Nucleus accumbens (tissue), 56 donors: ENCODE measurements at regions not wholly inside any gene's neighbourhood (a gene's known extent, or its start where the extent isn't known, plus 50 kb on each side); places are given as distances from the start of the nearest gene placed in this dataset.
A peak's percentile ranks its signal among the peaks of the same experiment; 100 is the strongest.

Experiments
- DNase-seq, 56 donors: peaks; one replicate each; lab custom pipeline; 2025; lab: John Stamatoyannopoulos, UW

- no peak for DNase-seq
Measured at GRCh38 chr12:114302606-114303315, 103.2 kb downstream of the TBX5 start.

- no peak for DNase-seq
Measured at GRCh38 chr12:114302117-114302516, 103.8 kb downstream of the TBX5 start.

GRCh38 chr12:114294303-114294685 is 111.7 kb downstream of the TBX5 start:
- no peak for DNase-seq

GRCh38 chr12:114293571-114294302 is 112.2 kb downstream of the TBX5 start:
- no peak for DNase-seq

- DNase-seq = no peak
Measured at GRCh38 chr12:114293073-114293472, 112.9 kb downstream of the TBX5 start.

- DNase-seq = no peak
Measured at GRCh38 chr12:114291389-114292060, 114.4 kb downstream of the TBX5 start.

GRCh38 chr12:114287821-114288525 is 118.0 kb downstream of the TBX5 start:
- no peak for DNase-seq

- no peak for DNase-seq
Measured at GRCh38 chr12:114286145-114286544, 119.8 kb downstream of the TBX5 start.

GRCh38 chr12:114285554-114285953 is 120.4 kb downstream of the TBX5 start:
- DNase-seq = no peak

- peak in 1 of 56 donors; percentile 2 for DNase-seq
Measured at GRCh38 chr12:114284041-114284440, 121.9 kb downstream of the TBX5 start.

- DNase-seq = no peak
Measured at GRCh38 chr12:114275932-114276785, 129.8 kb downstream of the TBX5 start.

- DNase-seq = no peak
Measured at GRCh38 chr12:114275086-114275485, 130.9 kb downstream of the TBX5 start.

- DNase-seq = no peak
Measured at GRCh38 chr12:114274131-114274530, 131.8 kb downstream of the TBX5 start.

- DNase-seq = no peak
Measured at GRCh38 chr12:114272605-114273004, 133.3 kb downstream of the TBX5 start.

GRCh38 chr12:114272071-114272470 is 133.9 kb downstream of the TBX5 start:
- no peak for DNase-seq

- peak in 1 of 56 donors; percentile 0 for DNase-seq
Measured at GRCh38 chr12:114269153-114269552, 136.8 kb downstream of the TBX5 start.

GRCh38 chr12:114266536-114266935 is 139.4 kb downstream of the TBX5 start:
- no peak for DNase-seq

- no peak for DNase-seq
Measured at GRCh38 chr12:114265036-114265435, 140.9 kb downstream of the TBX5 start.

- peak in 1 of 56 donors; percentile 1 for DNase-seq
Measured at GRCh38 chr12:114263056-114263805, 142.7 kb downstream of the TBX5 start.
